Liver (tissue), 7 donors: ENCODE measurements at regions not wholly inside any gene's neighbourhood (a gene's known extent, or its start where the extent isn't known, plus 50 kb on each side); places are given as distances from the start of the nearest gene placed in this dataset.

ENCODE experiments used
- DNase-seq: peaks from one replicate; pipeline ENCODE4 v3.0.0-alpha.2; 2017; ENCODE audit warnings: low spot score
- H3K27ac ChIP-seq, 2 donors: one replicate each; pipeline ENCODE4 v1.7.0; 2013; ENCODE audit warnings: inconsistent platforms in 2 of 2, low read length in 2 of 2, control low read depth in 1 of 2, low read depth in 1 of 2, mild to moderate bottlenecking in 1 of 2
- H3K27me3 ChIP-seq, 4 donors: one replicate each; pipeline versions ENCODE4 v1.6.1 to v1.7.0; 2013; ENCODE audit warnings: low read length in 3 of 4, inconsistent platforms in 1 of 4, mild to moderate bottlenecking in 1 of 4, moderate library complexity in 1 of 4; ENCODE audit not compliant: control insufficient read depth in 4 of 4, insufficient read depth in 4 of 4
- H3K36me3 ChIP-seq, 4 donors: one replicate each; pipeline versions ENCODE4 v1.6.1 to v1.7.0; 2013; ENCODE audit warnings: low read length in 3 of 4, mild to moderate bottlenecking in 3 of 4, low read depth in 1 of 4, moderate library complexity in 1 of 4; ENCODE audit not compliant: control insufficient read depth in 4 of 4, insufficient read depth in 3 of 4
- H3K4me1 ChIP-seq, 4 donors: one replicate each; pipeline versions ENCODE4 v1.6.1 to v1.7.0; 2013; ENCODE audit warnings: low read length in 3 of 4, mild to moderate bottlenecking in 3 of 4, moderate library complexity in 1 of 4; ENCODE audit not compliant: control insufficient read depth in 4 of 4, insufficient read depth in 4 of 4
- H3K4me3 ChIP-seq, 3 donors: one replicate each; pipeline versions ENCODE4 v1.6.1 to v1.7.0; 2013; ENCODE audit warnings: low read length in 3 of 3, control low read depth in 1 of 3, low read depth in 1 of 3, mild to moderate bottlenecking in 1 of 3
- H3K9ac ChIP-seq, 2 donors: one replicate each; pipeline ENCODE4 v1.7.0; 2013; ENCODE audit warnings: low read length in 2 of 2, mild to moderate bottlenecking in 2 of 2, moderate library complexity in 2 of 2, control low read depth in 1 of 2, low read depth in 1 of 2
- H3K9me3 ChIP-seq, 4 donors: one replicate each; pipeline versions ENCODE4 v1.6.1 to v1.7.0; 2013; ENCODE audit warnings: low read length in 3 of 4; ENCODE audit not compliant: control insufficient read depth in 4 of 4
- EGR1 ChIP-seq, 2 donors: IDR thresholded peaks; 2 replicates each; pipeline ENCODE4 v1.6.1; 2016 to 2018; ENCODE audit warnings: antibody characterized with exemption in 2 of 2, low read depth in 2 of 2
- FOXA1 ChIP-seq: IDR thresholded peaks from 2 replicates; pipeline ENCODE4 v1.6.1; 2016; ENCODE audit warnings: antibody characterized with exemption
- HNF4A ChIP-seq, 2 donors: conservative IDR thresholded peaks; 2 replicates each; pipeline ENCODE4 v1.6.1; 2016; ENCODE audit warnings: antibody characterized with exemption in 2 of 2, mild to moderate bottlenecking in 2 of 2
- HNF4G ChIP-seq: IDR thresholded peaks from 2 replicates; pipeline ENCODE4 v1.6.1; 2016; ENCODE audit warnings: antibody characterized with exemption
- JUND ChIP-seq, 2 donors: IDR thresholded peaks; 2 replicates each; pipeline ENCODE4 v1.6.1; 2016; ENCODE audit warnings: antibody characterized with exemption in 2 of 2
- MAX ChIP-seq: IDR thresholded peaks from 2 replicates; pipeline ENCODE4 v1.6.1; 2016; ENCODE audit warnings: antibody characterized with exemption
- NR2F2 ChIP-seq: IDR thresholded peaks from 2 replicates; pipeline ENCODE4 v1.6.1; 2016; ENCODE audit warnings: antibody characterized with exemption
- RAD21 ChIP-seq, 2 donors: IDR thresholded peaks; 2 replicates each; pipeline ENCODE4 v1.6.1; 2016; ENCODE audit warnings: antibody characterized with exemption in 2 of 2, mild to moderate bottlenecking in 2 of 2
- REST ChIP-seq: IDR thresholded peaks from 2 replicates; pipeline ENCODE4 v1.6.1; 2016; ENCODE audit warnings: antibody characterized with exemption, mild to moderate bottlenecking
- RXRA ChIP-seq, 2 donors: IDR thresholded peaks; 2 replicates each; pipeline ENCODE4 v1.6.1; 2017 to 2018; ENCODE audit warnings: antibody characterized with exemption in 2 of 2, mild to moderate bottlenecking in 1 of 2
- SP1 ChIP-seq: IDR thresholded peaks from 2 replicates; pipeline ENCODE4 v1.6.1; 2018; ENCODE audit warnings: antibody characterized with exemption, mild to moderate bottlenecking
- TAF1 ChIP-seq: conservative IDR thresholded peaks from 2 replicates; pipeline ENCODE4 v1.6.1; 2016; ENCODE audit warnings: antibody characterized with exemption, mild to moderate bottlenecking
- YY1 ChIP-seq: IDR thresholded peaks from 2 replicates; pipeline ENCODE4 v1.6.1; 2016; ENCODE audit warnings: antibody characterized with exemption, mild to moderate bottlenecking
- WGBS: extraction: QIAGEN DNeasy Blood & Tissue Kit; methylation state at CpG from one replicate; pipeline ENCODE4 v1.1.7; 2013; 5-methylcytosine and 5-hydroxymethylcytosine counted together
- TF ChIP-seq, protein P1 (sequence below): IDR thresholded peaks from 2 replicates; pipeline ENCODE4 v1.6.1; 2016; ENCODE audit warnings: antibody characterized with exemption
- donor health status: healthy.
- donor health status: healthy.
- donor health status: healthy.
- donor health status: healthy.

GRCh38 chr6:11367638-11368199 lies 135.3 kb upstream of the NEDD9 start (continued):
- TF ChIP-seq JUND (IDR thresholded peaks at IDR 0.05) = peak; percentile 35 to 49
- TF ChIP-seq, protein P1, sequence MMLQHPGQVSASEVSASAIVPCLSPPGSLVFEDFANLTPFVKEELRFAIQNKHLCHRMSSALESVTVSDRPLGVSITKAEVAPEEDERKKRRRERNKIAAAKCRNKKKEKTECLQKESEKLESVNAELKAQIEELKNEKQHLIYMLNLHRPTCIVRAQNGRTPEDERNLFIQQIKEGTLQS = no peak
- no peak for TF ChIP-seq FOXA1

DNA sequence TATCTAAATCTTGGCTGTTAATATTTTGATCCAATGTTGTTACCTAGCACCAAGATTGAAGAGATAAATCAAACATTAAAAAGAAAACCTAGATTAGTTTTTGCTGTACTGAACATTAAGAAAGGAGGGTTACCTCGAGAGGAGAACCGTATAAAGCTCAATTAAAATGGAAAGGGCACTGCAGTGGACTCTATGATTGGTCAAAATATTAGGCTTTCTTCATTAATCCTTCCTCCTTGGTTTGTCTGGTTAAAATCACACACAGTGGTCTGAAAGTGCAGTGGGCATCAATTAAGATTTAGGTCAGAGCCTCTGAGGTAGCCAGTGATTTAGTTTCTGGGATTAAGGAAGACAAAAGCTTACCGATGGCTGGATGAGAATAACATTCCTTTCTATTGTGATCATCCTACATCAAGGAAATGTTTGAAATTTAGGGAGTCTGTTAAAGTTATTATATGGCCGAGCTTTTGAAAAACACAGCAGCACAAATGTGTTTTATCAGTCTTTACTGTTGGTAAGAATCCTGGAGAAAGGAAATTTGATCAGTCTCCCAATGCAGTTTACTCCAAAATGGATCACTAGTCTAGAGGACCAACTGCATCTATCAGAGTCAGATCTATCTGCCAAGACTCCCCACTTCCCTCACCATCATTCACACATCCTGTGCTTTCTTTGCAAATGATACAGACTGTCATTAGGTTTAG lies 134.6 kb upstream of the NEDD9 start:
- Histone ChIP-seq H3K36me3 (no peaks in the 10 kb centered on the region), H3K4me3 (no peak overlapping the region), H3K27ac (peak overlapping the region; percentile 32 to 77), H3K9me3 (no peaks in the 10 kb centered on the region), H3K27me3 (no peaks in the 10 kb centered on the region), H3K4me1 (peaks cover 12 to 29% (median 22%) of the 10 kb centered on the region in 4 donors), H3K9ac (peak overlapping the region in 1 of 2 donors; percentile 14)
- WGBS = 74% methylated on average over 4 of the region's 4 CpGs
- no peak for DNase-seq
- no peak for TF ChIP-seq JUND (IDR thresholded peaks at IDR 0.05)
- TF ChIP-seq NR2F2 = no peak
- TF ChIP-seq HNF4G = no peak
- TF ChIP-seq HNF4A (conservative IDR thresholded peaks at IDR 0.05) = no peak
- no peak for TF ChIP-seq SP1
- no peak for TF ChIP-seq MAX
- no peak for TF ChIP-seq TAF1
- no peak for TF ChIP-seq EGR1 (IDR thresholded peaks at IDR 0.05; ENCODE audit: low read depth in 2 of 2)

DNA sequence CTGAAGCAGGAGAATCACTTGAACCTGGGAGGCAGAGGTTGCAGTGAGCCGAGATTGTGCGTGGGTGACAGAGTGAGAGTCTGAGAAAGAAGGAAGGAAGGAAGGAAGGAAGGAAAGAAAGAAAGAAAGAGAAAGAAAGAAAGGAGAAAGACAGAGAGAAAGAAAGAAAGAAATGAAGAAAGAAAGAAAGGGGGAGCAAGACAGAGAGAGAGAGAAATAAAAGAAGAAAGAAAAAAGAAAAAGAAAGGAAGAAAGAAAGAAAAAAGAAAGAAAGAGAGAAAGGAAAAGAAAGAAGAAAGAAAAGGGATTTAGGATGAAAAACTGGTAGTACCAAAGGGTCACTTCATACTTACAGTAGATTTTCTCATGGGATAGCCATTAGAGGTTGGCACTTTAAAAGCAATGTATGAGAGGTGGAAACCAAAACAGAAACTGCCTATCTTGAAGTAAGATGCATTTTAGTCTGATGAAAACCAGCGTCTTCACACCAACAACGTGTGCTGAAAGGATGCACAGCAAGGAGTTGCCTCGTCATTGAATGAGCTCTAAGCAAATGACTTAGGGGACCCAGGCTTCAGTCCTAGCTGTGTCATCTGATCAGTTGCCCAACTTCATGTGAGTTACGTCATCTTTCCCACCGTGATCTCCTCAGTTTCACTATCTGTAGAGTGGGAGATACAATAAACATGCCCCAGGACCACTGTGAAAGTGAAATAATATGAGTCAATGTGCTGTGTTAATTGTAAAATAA lies 133.9 kb upstream of the NEDD9 start:
- 71% methylated on average over 7 of the region's 7 CpGs for WGBS
- Histone ChIP-seq H3K27ac (no peak overlapping the region), H3K9ac (no peak overlapping the region), H3K27me3 (no peaks in the 10 kb centered on the region), H3K4me1 (peaks cover 12 to 29% (median 22%) of the 10 kb centered on the region in 4 donors), H3K4me3 (peak overlapping the region in 1 of 3 donors; percentile 11), H3K9me3 (no peaks in the 10 kb centered on the region), H3K36me3 (no peaks in the 10 kb centered on the region)
- TF ChIP-seq TAF1 (peak; percentile 72), YY1 (no peak), SP1 (peak; percentile 13), REST (no peak), RAD21 (IDR thresholded peaks at IDR 0.05) (no peak), RXRA (IDR thresholded peaks at IDR 0.05) (no peak), MAX (no peak), JUND (IDR thresholded peaks at IDR 0.05) (peak in 1 of 2 donors; percentile 58)
- TF ChIP-seq, protein P1 = peak; percentile 62
- no peak for DNase-seq
